Activated CD4-positive, alpha-beta T cell treated with anti-CD3 and anti-CD28 coated beads for 4 hours (primary cell): ENCODE measurements at regions not wholly inside any gene's neighbourhood (a gene's known extent, or its start where the extent isn't known, plus 50 kb on each side); places are given as distances from the start of the nearest gene placed in this dataset.

Experiments
- DNase-seq, 2 donors: peaks; one replicate each; pipeline ENCODE4 v3.0.0-alpha.2; 2020

- DNase-seq: no peak
Measured at GRCh38 chr5:165504674-165505073, 1999.3 kb downstream of the MAT2B start.

- no peak for DNase-seq
Measured at GRCh38 chr5:165508286-165508685, 2002.9 kb downstream of the MAT2B start.

DNA sequence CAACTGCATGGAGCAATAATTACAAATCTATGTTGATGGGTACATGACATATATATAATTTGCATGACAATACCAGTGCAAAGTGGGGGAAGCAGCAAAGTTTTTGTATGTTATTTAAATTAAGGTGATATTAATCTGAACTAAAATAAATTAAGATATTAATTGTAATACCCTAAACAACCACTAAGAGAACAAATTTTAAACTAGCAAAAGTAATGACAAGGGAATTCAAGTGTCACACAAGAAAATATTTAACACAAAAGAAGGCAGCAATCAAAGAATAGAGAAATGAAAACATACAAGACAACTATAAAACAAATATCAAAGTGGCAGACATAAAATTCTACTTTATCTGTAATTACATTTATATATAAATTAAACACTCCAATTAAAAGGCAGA, 2003.4 kb downstream of the MAT2B start:
- no peak for DNase-seq

DNA sequence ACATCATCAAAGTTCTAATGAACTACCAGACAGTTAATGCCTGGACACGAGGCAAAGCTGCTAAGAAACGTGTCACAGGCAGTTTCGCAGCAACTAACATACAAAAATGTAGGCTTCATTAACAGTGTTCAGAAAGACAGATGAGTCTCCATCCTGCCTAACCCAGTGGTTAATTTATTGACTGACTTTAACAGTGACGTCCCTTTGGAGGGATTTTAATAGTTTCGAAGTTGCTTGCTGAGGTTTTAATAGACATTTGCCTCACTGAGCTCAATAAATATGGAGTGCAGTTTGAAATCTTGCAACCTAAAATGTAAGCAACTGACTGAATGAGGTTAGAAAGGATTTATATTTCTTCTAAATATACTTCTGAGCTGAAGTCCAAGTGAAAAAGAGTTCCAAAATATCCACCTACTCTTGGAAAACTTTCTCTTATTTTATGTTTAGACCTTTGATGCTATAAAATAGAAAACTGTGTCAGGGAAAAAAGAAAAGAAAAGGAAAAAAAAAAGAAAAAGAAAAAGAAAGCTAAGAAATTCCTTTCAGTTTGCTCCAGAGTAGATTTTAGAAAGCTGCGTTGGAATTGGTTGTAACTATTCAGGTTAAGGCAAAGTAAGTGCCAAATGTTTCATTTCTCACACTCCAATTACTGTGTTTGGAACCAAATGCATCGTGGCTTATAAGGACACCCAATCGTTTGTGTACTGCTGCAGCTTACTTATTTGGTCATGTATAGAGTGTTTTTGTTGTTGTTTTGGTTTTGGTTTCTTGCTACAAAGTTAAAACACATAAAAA, 2016.6 kb downstream of the MAT2B start:
- DNase-seq: no peak

DNA sequence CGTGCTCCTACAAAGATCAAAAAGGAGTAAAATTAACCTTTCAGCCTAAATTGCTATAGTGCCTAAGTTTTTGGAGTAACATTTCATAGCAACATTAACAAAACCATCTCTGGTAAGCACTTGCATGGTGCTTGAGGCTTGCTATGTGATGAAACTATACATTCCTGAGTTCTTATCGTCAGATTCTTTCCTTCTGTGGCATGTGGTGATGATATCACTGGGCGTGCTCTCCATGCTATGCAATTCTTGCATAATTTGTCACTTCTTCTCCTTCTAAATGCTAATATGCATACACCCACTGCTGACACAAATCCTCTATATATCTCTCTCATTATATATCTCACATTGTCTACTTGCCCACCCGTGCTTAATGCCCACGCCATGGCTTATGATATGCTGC, 2019.9 kb downstream of the MAT2B start:
- no peak for DNase-seq

- no peak for DNase-seq
Measured at GRCh38 chr5:165526357-165526756, 2020.9 kb downstream of the MAT2B start.

GRCh38 chr5:165527577-165527976, 2022.2 kb downstream of the MAT2B start:
- DNase-seq: no peak

- no peak for DNase-seq
Measured at GRCh38 chr5:165538065-165538464, 2032.6 kb downstream of the MAT2B start.

- DNase-seq: no peak
Measured at GRCh38 chr5:165559645-165560044, 2054.2 kb downstream of the MAT2B start.

DNA sequence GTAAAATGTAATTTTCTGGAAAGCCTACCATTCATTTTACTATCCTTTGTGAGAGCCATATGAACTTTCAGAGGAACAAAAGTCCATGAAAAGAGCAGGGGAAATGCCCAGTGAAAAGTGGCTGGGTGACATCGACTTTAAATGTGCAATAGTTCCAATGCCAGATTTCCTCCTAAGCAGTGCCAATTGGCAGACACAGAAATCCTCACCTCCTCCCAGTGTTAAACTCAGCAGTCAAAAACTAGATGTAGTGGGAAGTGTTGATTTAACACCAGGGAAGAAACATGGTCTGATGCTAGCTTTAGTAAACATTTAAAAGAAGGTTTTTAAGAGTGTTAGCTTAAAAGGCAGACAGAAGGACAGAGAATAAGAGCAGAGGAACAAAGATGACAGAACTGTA, 2055.2 kb downstream of the MAT2B start:
- DNase-seq: no peak

GRCh38 chr5:165565911-165566310, 2060.5 kb downstream of the MAT2B start:
- DNase-seq: no peak

- no peak for DNase-seq
Measured at GRCh38 chr5:165569551-165569950, 2064.1 kb downstream of the MAT2B start.

GRCh38 chr5:165573445-165573844, 2068.0 kb downstream of the MAT2B start:
- DNase-seq: no peak

DNA sequence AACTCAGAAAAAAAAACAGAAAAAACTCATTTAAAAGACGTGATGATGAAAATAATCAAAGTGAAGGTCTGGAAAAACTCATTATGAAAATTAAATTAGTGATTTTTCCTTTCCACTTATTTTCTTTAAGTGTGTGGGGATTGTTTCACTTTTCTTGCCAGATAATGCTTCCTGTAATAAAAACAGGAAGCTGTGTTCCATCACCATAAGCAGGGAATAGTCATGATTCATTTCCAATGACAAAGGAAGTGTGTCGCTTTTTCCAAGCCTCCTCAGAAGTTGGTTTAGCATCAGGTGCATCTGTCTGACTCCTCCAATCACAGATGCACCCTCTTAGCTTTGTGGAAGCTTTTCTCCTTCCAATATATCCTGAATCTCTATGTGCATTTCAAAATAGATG, 2068.7 kb downstream of the MAT2B start:
- no peak for DNase-seq

GRCh38 chr5:165576678-165577275, 2071.4 kb downstream of the MAT2B start:
- DNase-seq: no peak

DNA sequence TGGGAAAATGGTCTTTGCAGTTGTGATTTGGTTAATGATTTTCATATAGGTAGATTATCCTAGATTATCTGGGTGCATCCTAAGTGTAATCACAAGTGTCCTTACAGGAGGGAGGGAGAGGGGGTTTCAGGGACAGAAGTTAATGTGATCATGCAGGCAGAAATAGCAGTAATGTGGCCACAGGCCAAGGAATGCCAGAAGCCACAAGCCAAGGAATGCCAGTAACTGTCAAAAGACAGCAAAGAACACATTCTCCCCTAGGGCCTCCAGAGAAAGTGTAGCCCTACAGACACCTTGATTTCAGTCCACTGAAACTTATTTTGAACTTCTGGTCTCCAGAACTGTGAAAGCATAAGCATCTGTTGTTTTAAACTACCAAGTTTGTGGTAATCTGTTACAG, 2074.5 kb downstream of the MAT2B start:
- no peak for DNase-seq

DNA sequence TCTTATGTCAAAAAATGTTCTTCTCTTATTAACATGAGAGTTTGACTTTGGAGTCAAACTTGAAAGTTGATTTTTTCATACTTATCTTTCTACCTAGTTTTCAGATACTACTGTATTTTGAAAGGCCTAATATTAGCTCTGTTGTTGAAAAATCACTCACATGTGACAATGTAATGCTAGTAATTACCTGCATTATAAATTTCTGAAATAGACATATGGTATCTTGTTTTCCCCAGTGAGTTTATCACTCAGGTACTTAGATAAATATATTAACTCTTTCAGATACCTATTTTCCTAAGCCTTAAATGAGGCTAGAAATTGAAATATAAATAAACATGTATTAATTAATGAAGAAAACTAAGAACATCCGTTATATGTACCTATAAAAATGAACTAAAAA, 2089.3 kb downstream of the MAT2B start:
- DNase-seq: no peak

GRCh38 chr5:165602529-165602928, 2097.1 kb downstream of the MAT2B start:
- DNase-seq: no peak

DNA sequence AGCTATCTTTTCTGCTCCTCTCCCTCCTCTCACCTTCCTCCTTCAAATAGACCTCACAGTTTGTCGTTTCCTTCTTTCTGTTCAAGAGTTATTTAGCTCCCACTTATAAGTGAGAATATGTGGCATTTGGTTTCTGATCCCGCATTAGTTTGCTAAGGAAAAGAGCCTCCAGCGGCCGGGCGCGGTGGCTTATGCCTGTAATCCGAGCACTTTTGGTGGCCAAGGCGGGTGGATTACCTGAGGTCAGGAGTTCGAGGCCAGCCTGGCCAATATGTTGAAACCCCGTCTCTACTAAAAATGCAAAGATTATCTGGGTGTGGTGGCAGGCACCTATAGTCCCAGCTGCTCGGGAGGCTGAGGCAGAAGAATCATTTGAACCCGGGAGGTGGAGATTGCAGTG, 2101.6 kb downstream of the MAT2B start:
- no peak for DNase-seq

DNA sequence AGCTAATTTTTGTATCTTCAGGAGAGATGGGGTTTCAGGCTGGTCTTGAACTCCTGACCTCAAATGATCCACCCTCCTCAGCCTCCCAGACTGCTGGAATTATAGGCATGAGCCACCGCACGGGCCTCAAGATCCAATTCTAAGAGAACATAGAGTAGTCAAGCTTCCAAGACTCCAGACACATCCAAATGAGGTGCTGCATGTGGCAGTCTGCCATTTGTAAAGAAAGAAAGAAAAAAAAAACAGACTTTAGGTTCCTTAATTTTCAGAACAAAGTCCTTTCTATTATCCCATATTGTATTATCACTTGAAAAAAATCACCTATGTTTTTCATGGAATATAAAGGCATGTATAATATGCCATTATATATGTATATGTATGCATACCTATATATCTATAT, 2104.5 kb downstream of the MAT2B start:
- DNase-seq: no peak

GRCh38 chr5:165616490-165617405, 2111.3 kb downstream of the MAT2B start:
- no peak for DNase-seq

DNA sequence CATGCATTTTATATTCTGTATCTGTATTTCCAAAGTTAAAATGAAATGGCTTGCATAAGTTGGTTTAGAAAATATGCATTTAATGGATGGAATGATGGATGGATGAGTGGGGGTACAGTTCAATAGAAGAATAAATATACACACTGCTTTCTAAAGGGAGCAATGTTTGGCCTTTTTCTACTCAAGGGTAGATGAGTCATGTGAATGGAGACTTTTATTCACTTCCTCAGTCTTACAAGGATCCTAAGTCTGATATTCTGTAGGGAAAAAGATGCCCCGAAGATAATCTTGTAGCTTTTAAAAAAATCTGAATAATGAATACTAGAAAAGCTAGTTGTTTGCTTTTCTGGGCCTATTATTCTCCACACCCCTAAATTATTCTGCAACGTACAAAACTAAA, 2112.1 kb downstream of the MAT2B start:
- DNase-seq: no peak

- no peak for DNase-seq
Measured at GRCh38 chr5:165620394-165620793, 2115.0 kb downstream of the MAT2B start.
